ENCODE measurements at regions not wholly inside any gene's neighbourhood (a gene's known extent, or its start where the extent isn't known, plus 50 kb on each side); places are given as distances from the start of the nearest gene placed in this dataset.

DNA sequence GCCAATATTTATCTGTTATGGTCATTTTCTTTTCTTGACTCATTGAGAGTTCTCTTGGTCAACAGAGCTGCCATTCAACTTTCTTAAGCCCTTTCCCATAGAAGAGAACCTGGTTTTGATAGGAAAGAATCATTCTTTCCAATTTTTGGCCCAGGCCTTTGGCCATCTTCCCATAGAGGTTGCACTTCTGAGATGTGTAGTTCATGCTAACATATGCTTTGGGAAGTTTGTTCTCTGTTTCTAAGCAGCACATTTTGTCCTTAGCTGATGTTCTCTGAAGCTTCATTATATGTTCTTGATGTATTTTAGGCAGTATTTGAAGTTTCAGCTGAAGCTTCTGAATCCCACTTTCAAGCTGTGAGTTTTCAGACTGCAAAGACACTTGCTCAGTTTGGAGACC, 161.1 kb downstream of the VEGFC start:
- intact Hi-C loops (cut with DNase I), result no loop called here
- Histone ChIP-seq H3K4me1 (replicated peaks) (no peaks in the 10 kb centered on the region), H3K27me3 (replicated peaks; ENCODE audit: insufficient read depth) (no peaks in the 10 kb centered on the region), H3K4me3 (no peak overlapping the region), H3K36me3 (no peaks in the 10 kb centered on the region), H3K9me3 (no peaks in the 10 kb centered on the region), H3K27ac (no peak overlapping the region)
- TF ChIP-seq POLR2A (IDR thresholded peaks at IDR 0.05) (no peak), POLR2AphosphoS5 (IDR thresholded peaks at IDR 0.05) (no peak)
- TF ChIP-seq, protein P1, sequence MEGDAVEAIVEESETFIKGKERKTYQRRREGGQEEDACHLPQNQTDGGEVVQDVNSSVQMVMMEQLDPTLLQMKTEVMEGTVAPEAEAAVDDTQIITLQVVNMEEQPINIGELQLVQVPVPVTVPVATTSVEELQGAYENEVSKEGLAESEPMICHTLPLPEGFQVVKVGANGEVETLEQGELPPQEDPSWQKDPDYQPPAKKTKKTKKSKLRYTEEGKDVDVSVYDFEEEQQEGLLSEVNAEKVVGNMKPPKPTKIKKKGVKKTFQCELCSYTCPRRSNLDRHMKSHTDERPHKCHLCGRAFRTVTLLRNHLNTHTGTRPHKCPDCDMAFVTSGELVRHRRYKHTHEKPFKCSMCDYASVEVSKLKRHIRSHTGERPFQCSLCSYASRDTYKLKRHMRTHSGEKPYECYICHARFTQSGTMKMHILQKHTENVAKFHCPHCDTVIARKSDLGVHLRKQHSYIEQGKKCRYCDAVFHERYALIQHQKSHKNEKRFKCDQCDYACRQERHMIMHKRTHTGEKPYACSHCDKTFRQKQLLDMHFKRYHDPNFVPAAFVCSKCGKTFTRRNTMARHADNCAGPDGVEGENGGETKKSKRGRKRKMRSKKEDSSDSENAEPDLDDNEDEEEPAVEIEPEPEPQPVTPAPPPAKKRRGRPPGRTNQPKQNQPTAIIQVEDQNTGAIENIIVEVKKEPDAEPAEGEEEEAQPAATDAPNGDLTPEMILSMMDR (IDR thresholded peaks at IDR 0.05), result no peak
- no peak for DNase-seq (ENCODE audit: low spot score)

All from prostate gland (tissue), 2 donors.